HL-60 (cell line): ENCODE measurements at regions not wholly inside any gene's neighbourhood (a gene's known extent, or its start where the extent isn't known, plus 50 kb on each side); places are given as distances from the start of the nearest gene placed in this dataset.

Source experiments
- CTCF ChIP-seq: IDR thresholded peaks from one replicate; pipeline ENCODE4 v1.5.1; 2011; ENCODE audit warnings: low read length, control low read depth, inconsistent platforms; ENCODE audit not compliant: insufficient read depth
- GABPA ChIP-seq: IDR thresholded peaks from 2 replicates; pipeline ENCODE4 v1.6.1; 2012; ENCODE audit warnings: low read depth
- POLR2AphosphoS5 ChIP-seq: IDR thresholded peaks from 2 replicates; pipeline ENCODE4 v1.6.1; 2012; ENCODE audit warnings: low read depth
- REST ChIP-seq: IDR thresholded peaks from 2 replicates; pipeline ENCODE4 v1.6.1; 2012; ENCODE audit warnings: low read depth; ENCODE audit not compliant: insufficient replicate concordance
- SPI1 ChIP-seq: IDR thresholded peaks from 2 replicates; pipeline ENCODE4 v1.6.1; 2012; ENCODE audit warnings: low read depth, mild to moderate bottlenecking, borderline replicate concordance

DNA sequence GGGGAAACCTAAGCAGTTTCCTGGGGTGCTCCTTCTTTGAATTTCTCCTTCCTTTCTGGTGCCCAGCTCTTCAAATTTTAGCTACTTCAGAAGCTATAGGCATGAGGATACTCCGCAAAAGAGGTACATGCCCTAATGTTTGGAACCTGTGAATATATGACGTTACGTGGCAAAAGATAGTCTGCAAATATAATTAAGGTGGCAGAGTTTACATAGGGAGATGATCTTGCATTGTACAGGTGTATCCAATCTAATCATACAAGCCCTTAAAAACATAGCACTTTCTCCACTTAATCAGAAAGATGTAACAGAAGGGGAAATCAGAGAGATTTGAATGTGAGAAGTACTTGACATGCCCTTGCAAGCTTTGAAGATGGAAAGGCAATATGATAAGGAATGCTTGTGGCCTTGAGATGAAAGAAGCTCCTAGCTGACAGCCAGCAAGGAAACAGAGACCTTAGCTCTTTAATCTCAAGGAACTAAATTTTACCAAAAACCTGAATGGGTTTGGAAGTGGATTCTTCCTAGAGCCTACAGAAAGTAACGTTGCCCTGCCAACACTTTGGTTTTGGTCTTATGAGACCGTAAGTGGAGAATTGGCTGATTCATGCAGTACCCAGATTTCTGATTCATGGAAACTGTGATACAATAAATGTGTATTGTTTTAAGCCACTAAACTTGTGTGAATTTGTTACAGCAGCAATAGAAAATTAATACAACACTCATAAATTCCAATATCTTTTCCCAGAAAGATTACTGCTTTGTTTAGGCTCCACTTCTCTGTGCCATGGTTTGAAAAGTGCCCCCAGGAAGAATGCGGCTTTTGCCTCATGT is 268.4 kb downstream of the FAM170A start:
- no peak for TF ChIP-seq CTCF
- no peak for TF ChIP-seq POLR2AphosphoS5
- TF ChIP-seq REST, result no peak
- no peak for TF ChIP-seq GABPA
- no peak for TF ChIP-seq SPI1
